Brain microvascular endothelial cell (primary cell): ENCODE measurements at regions not wholly inside any gene's neighbourhood (a gene's known extent, or its start where the extent isn't known, plus 50 kb on each side); places are given as distances from the start of the nearest gene placed in this dataset.
A peak's percentile ranks its signal among the peaks of the same experiment; 100 is the strongest.
"Not testable (repeated sequence)": the region's sequence is repeated elsewhere in the genome, so short reads cannot be mapped to it uniquely, and the experiment has no call there.

ENCODE experiments used
- DNase-seq: peaks from one replicate; pipeline ENCODE4 v3.0.0-alpha.2; 2020
- H3K27ac ChIP-seq: fragments of 250-450 bp; sonication (Bioruptor Pico); 2 replicates; pipeline ENCODE4 v1.5.1; 2020; ENCODE audit warnings: mild to moderate bottlenecking, moderate library complexity
- H3K27me3 ChIP-seq: fragments of 250-450 bp; sonication (Bioruptor Pico); replicated peaks from 2 replicates; pipeline ENCODE4 v1.5.1; 2020; ENCODE audit warnings: mild to moderate bottlenecking
- H3K36me3 ChIP-seq: fragments of 250-450 bp; sonication (Bioruptor Pico); replicated peaks from 2 replicates; pipeline ENCODE4 v1.5.1; 2020; ENCODE audit warnings: mild to moderate bottlenecking
- H3K4me3 ChIP-seq: 2 replicates; pipeline ENCODE4 v1.5.1; 2011; ENCODE audit warnings: low read depth, mild to moderate bottlenecking, control low read depth, low read length, moderate library complexity
- CTCF ChIP-seq: IDR thresholded peaks from 2 replicates; pipeline ENCODE4 v1.5.1; 2011; ENCODE audit warnings: low read depth, mild to moderate bottlenecking, moderate library complexity, low read length, control low read depth, inconsistent platforms; ENCODE audit errors: missing control alignments
- in situ Hi-C: cut with HindIII; loops from 2 replicates; pipeline ENCODE4 v1.10.0; 2017; ENCODE audit warnings: low sequenced_read_pairs, low pct_ligation_motif_present

GRCh38 chr3:192968901-192969300 lies 51.2 kb upstream of the MB21D2 start:
- H3K27ac ChIP-seq, H3K4me3 ChIP-seq, H3K27me3 ChIP-seq, H3K36me3 ChIP-seq, in situ Hi-C loops: not testable (repeated sequence)
- peak; percentile 12 for DNase-seq

- in situ Hi-C loops = no loop called here
- TF ChIP-seq CTCF = no peak
- Histone ChIP-seq H3K4me3 (no peak overlapping the region), H3K27ac (no peak overlapping the region), H3K27me3 (no peaks in the 10 kb centered on the region), H3K36me3 (no peaks in the 10 kb centered on the region)
- DNase-seq = no peak
These were observed 63.0 kb upstream of the MB21D2 start for GRCh38 chr3:192980632-192981031.

- TF ChIP-seq CTCF = no peak
- no peaks in the 10 kb centered on the region for H3K36me3 ChIP-seq
- DNase-seq = no peak
- no peaks in the 10 kb centered on the region for H3K27me3 ChIP-seq
- in situ Hi-C loops = no loop called here
- H3K27ac ChIP-seq = no peak overlapping the region
- no peak overlapping the region for H3K4me3 ChIP-seq
These were observed 68.7 kb upstream of the MB21D2 start for GRCh38 chr3:192986379-192986778.

GRCh38 chr3:192991356-192991755 lies 73.7 kb upstream of the MB21D2 start:
- H3K27me3 ChIP-seq = no peaks in the 10 kb centered on the region
- in situ Hi-C loops = no loop called here
- H3K36me3 ChIP-seq = no peaks in the 10 kb centered on the region
- H3K4me3 ChIP-seq = no peak overlapping the region
- DNase-seq = no peak
- no peak overlapping the region for H3K27ac ChIP-seq
- no peak for TF ChIP-seq CTCF

- H3K27me3 ChIP-seq = no peaks in the 10 kb centered on the region
- TF ChIP-seq CTCF = no peak
These were observed 74.7 kb upstream of the MB21D2 start for GRCh38 chr3:192992361-192992760.

GRCh38 chr3:192993411-192993810 lies 75.8 kb upstream of the MB21D2 start:
- no peak overlapping the region for H3K4me3 ChIP-seq
- H3K27ac ChIP-seq = no peak overlapping the region
- DNase-seq = no peak
- H3K27me3 ChIP-seq = no peaks in the 10 kb centered on the region
- in situ Hi-C loops = no loop called here
- TF ChIP-seq CTCF = no peak
- no peaks in the 10 kb centered on the region for H3K36me3 ChIP-seq

More at GRCh38 chr3:192992361-192992760, 74.7 kb upstream of the MB21D2 start:
- no peak for DNase-seq
- Histone ChIP-seq H3K27ac (no peak overlapping the region), H3K36me3 (no peaks in the 10 kb centered on the region), H3K4me3 (no peak overlapping the region)
- in situ Hi-C loops = no loop called here

- in situ Hi-C loops, H3K36me3 ChIP-seq, H3K27me3 ChIP-seq, H3K27ac ChIP-seq, H3K4me3 ChIP-seq, DNase-seq: not testable (repeated sequence)
These were observed 83.5 kb upstream of the MB21D2 start for GRCh38 chr3:193001113-193001512.

GRCh38 chr3:193003624-193004023 lies 86.0 kb upstream of the MB21D2 start:
- H3K36me3 ChIP-seq, H3K4me3 ChIP-seq, H3K27me3 ChIP-seq, H3K27ac ChIP-seq, DNase-seq, in situ Hi-C loops: not testable (repeated sequence)
